SK-N-SH (cell line): ENCODE measurements at regions not wholly inside any gene's neighbourhood (a gene's known extent, or its start where the extent isn't known, plus 50 kb on each side); places are given as distances from the start of the nearest gene placed in this dataset.

ENCODE experiments used
- CTCF ChIP-seq: fragments of 200-600 bp; sonication (generic); IDR thresholded peaks from 2 replicates; pipeline ENCODE4 v1.6.1; 2017; ENCODE audit warnings: antibody characterized with exemption, mild to moderate bottlenecking, moderate library complexity
- EP300 ChIP-seq, 2 experiments: IDR thresholded peaks; 2 replicates each; pipeline versions ENCODE4 v1.4.0 to v1.6.1; 2012; ENCODE audit warnings: borderline replicate concordance in 1 of 2, low read depth in 1 of 2, low read length in 1 of 2
- MAX ChIP-seq: IDR thresholded peaks from 2 replicates; pipeline ENCODE4 v1.4.0; 2012; ENCODE audit warnings: low read depth
- RAD21 ChIP-seq: IDR thresholded peaks from 2 replicates; pipeline ENCODE4 v1.6.1; 2012; ENCODE audit warnings: mild to moderate bottlenecking, low read length
- RCOR1 ChIP-seq: fragments of 150-350 bp; IDR thresholded peaks from 2 replicates; pipeline ENCODE4 v1.6.1; 2017; ENCODE audit warnings: antibody characterized with exemption, low read length
- REST ChIP-seq: IDR thresholded peaks from 2 replicates; pipeline ENCODE4 v1.6.1; 2012; ENCODE audit warnings: mild to moderate bottlenecking, low read depth, low read length, moderate library complexity
- RFX5 ChIP-seq: IDR thresholded peaks from 2 replicates; pipeline ENCODE4 v1.6.1; 2012; ENCODE audit warnings: mild to moderate bottlenecking, improper control_type of control experiment, low read length
- SMC3 ChIP-seq: IDR thresholded peaks from 2 replicates; pipeline ENCODE4 v1.6.1; 2012; ENCODE audit warnings: low read depth, low read length, improper control_type of control experiment
- TAF1 ChIP-seq: IDR thresholded peaks from 2 replicates; pipeline ENCODE4 v1.6.1; 2012; ENCODE audit warnings: low read depth, mild to moderate bottlenecking, low read length, moderate library complexity, borderline replicate concordance
- USF2 ChIP-seq: fragments of 150-350 bp; IDR thresholded peaks from 2 replicates; pipeline ENCODE4 v1.6.1; 2017; ENCODE audit warnings: antibody characterized with exemption, low read length, low read depth, borderline replicate concordance

- TF ChIP-seq CTCF, result no peak
- TF ChIP-seq EP300 (IDR thresholded peaks at IDR 0.05; ENCODE audit: borderline replicate concordance in 1 of 2, low read depth in 1 of 2, low read length in 1 of 2), result no peak
- TF ChIP-seq TAF1, result no peak
- no peak for TF ChIP-seq RFX5
- TF ChIP-seq RCOR1, result no peak
- no peak for TF ChIP-seq USF2
- TF ChIP-seq SMC3, result no peak
- TF ChIP-seq MAX, result no peak
- no peak for TF ChIP-seq REST
- no peak for TF ChIP-seq RAD21
Observed at GRCh38 chr13:40192858-40193257, 473.6 kb downstream of the FOXO1 start.
